Fibroblast of lung (primary cell): ENCODE measurements at regions not wholly inside any gene's neighbourhood (a gene's known extent, or its start where the extent isn't known, plus 50 kb on each side); places are given as distances from the start of the nearest gene placed in this dataset.

ENCODE experiments used
- DNase-seq, 2 donors: peaks; one replicate each; pipeline versions ENCODE4 v3.0.0 to v3.0.0-alpha.2; 2010; ENCODE audit warnings: low read depth in 2 of 2
- H2AFZ ChIP-seq: 2 replicates; pipeline ENCODE4 v1.5.1; 2012; ENCODE audit warnings: low read length, control low read depth, inconsistent platforms
- H3K27ac ChIP-seq: 2 replicates; pipeline ENCODE4 v1.5.1; 2011; ENCODE audit warnings: low read length, control low read depth; ENCODE audit not compliant: insufficient read depth
- H3K27me3 ChIP-seq: 2 replicates; pipeline ENCODE4 v1.5.1; 2011; ENCODE audit warnings: mild to moderate bottlenecking, low read length; ENCODE audit not compliant: control insufficient read depth, insufficient read depth
- H3K36me3 ChIP-seq: 2 replicates; pipeline ENCODE4 v1.5.1; 2011; ENCODE audit warnings: low read length; ENCODE audit not compliant: control insufficient read depth, insufficient read depth
- H3K4me1 ChIP-seq: 2 replicates; pipeline ENCODE4 v1.5.1; 2011; ENCODE audit warnings: low read length; ENCODE audit not compliant: control insufficient read depth, insufficient read depth; ENCODE audit errors: extremely low read depth
- H3K4me2 ChIP-seq: 2 replicates; pipeline ENCODE4 v1.5.1; 2011; ENCODE audit warnings: low read length, control low read depth; ENCODE audit not compliant: insufficient read depth; ENCODE audit errors: extremely low read depth
- H3K4me3 ChIP-seq, 4 experiments: fragments of 200-600 bp in 1 of 4; sonication (generic) in 1 of 4; replicated peaks in 1 of 4; 2 replicates each; pipeline ENCODE4 v1.5.1; 2011 to 2016; ENCODE audit warnings: low read length in 4 of 4, low read depth in 3 of 4, mild to moderate bottlenecking in 3 of 4, control low read depth in 2 of 4, inconsistent platforms in 1 of 4, mixed read lengths in 1 of 4; ENCODE audit not compliant: insufficient read depth in 1 of 4; ENCODE audit errors: control extremely low read depth in 1 of 4
- H3K79me2 ChIP-seq: 2 replicates; pipeline ENCODE4 v1.5.1; 2012; ENCODE audit warnings: mild to moderate bottlenecking, low read length, inconsistent platforms; ENCODE audit not compliant: control insufficient read depth, insufficient read depth
- H3K9ac ChIP-seq: 2 replicates; pipeline ENCODE4 v1.5.1; 2011; ENCODE audit warnings: mild to moderate bottlenecking, low read length, control low read depth; ENCODE audit not compliant: insufficient read depth
- H3K9me3 ChIP-seq: 2 replicates; pipeline ENCODE4 v1.5.1; 2012; ENCODE audit warnings: low read depth, low read length; ENCODE audit not compliant: control insufficient read depth, insufficient read depth
- H4K20me1 ChIP-seq: 2 replicates; pipeline ENCODE4 v1.5.1; 2011; ENCODE audit warnings: low read length; ENCODE audit not compliant: control insufficient read depth, insufficient read depth; ENCODE audit errors: extremely low read depth
- CTCF ChIP-seq, 2 donors: IDR thresholded peaks in 1 of 2; conservative IDR thresholded peaks in 1 of 2; 1 replicate in 1 of 2; 2 replicates in 1 of 2; pipeline ENCODE4 v1.5.1; 2011 to 2012; ENCODE audit warnings: low read length in 2 of 2, control low read depth in 1 of 2, inconsistent platforms in 1 of 2, low read depth in 1 of 2, mild to moderate bottlenecking in 1 of 2
- EZH2 ChIP-seq: IDR thresholded peaks from 2 replicates; pipeline ENCODE4 v1.5.1; 2012; ENCODE audit warnings: low read length, control low read depth, mild to moderate bottlenecking; ENCODE audit errors: missing control alignments

- Histone ChIP-seq H3K9ac (no peak overlapping the region), H3K4me3 (no peak overlapping the region), H4K20me1 (no peaks in the 10 kb centered on the region), H3K27ac (no peak overlapping the region), H3K27me3 (no peaks in the 10 kb centered on the region), H3K79me2 (no peaks in the 10 kb centered on the region), H3K4me2 (no peak overlapping the region), H3K9me3 (no peaks in the 10 kb centered on the region), H2AFZ (no peak overlapping the region), H3K36me3 (no peaks in the 10 kb centered on the region), H3K4me1 (no peaks in the 10 kb centered on the region)
- no peak for DNase-seq
- TF ChIP-seq CTCF (conservative IDR thresholded peaks at IDR 0.05 in 1 of 2, IDR thresholded peaks at IDR 0.05 in 1 of 2; ENCODE audit: low read depth in 1 of 2, low read length in 2 of 2), result no peak
- no peak for TF ChIP-seq EZH2
Observed at GRCh38 chr14:95389471-95390011, 69.8 kb upstream of the CLMN start.

DNA sequence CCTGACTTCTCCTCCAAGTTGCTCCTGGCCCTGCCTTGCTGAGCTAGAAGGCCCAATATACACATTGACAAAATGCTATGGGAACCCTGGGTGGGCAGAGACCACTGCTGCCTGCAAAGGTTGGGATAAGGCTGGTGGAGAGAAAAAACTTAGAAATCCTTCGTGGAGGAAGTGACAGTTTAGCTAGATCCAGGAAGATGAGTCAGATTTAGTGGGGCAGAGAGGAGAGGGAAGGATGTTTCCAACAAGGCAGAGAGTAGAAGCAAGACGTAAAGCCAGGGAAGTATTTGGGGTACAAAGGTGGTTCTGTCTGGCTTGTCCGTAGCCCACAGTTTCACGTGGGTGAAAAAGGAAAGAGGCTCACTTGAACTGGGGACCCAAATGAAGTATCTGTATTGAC lies 69.0 kb upstream of the CLMN start:
- H3K9ac ChIP-seq, result no peak overlapping the region
- no peak overlapping the region for H3K4me3 ChIP-seq
- H3K79me2 ChIP-seq, result no peaks in the 10 kb centered on the region
- TF ChIP-seq EZH2 (no peak), CTCF (conservative IDR thresholded peaks at IDR 0.05 in 1 of 2, IDR thresholded peaks at IDR 0.05 in 1 of 2; ENCODE audit: low read depth in 1 of 2, low read length in 2 of 2) (no peak)
- H3K9me3 ChIP-seq, result no peaks in the 10 kb centered on the region
- no peak overlapping the region for H3K4me2 ChIP-seq
- H3K36me3 ChIP-seq, result no peaks in the 10 kb centered on the region
- H4K20me1 ChIP-seq, result no peaks in the 10 kb centered on the region
- no peaks in the 10 kb centered on the region for H3K27me3 ChIP-seq
- no peaks in the 10 kb centered on the region for H3K4me1 ChIP-seq
- no peak overlapping the region for H3K27ac ChIP-seq
- no peak for DNase-seq
- H2AFZ ChIP-seq, result no peak overlapping the region

DNA sequence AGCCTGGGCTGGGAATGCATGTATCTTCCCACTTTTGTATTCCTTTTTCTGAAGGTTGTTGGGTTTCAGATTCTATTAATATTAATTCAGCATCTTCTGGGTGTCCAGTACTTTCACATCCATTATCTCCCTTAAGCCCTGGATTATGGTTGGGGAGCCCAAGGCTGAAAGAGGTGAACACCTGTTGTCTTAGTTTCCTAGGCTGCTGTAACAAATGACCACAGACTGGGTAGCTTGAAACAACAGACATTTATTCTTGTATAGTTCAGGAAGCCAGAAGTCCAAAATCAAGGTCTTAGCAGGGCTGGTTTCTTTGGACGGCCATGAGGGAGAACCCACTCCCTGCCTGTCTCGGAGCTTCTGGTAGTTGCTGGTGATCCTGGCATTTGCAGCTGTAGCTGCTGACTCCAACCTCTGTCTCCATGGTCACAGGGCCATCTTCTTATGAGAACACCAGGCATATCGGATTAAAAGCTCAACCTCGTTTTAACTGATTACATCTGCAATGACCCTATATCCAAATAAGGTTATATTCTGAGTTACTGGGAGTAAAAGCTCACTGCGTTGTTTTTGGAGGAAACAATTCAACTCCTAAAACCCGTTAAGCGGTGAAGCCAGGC lies 68.2 kb upstream of the CLMN start:
- no peaks in the 10 kb centered on the region for H3K4me1 ChIP-seq
- no peak overlapping the region for H3K9ac ChIP-seq
- no peaks in the 10 kb centered on the region for H3K9me3 ChIP-seq
- H3K36me3 ChIP-seq, result no peaks in the 10 kb centered on the region
- TF ChIP-seq EZH2 (no peak), CTCF (conservative IDR thresholded peaks at IDR 0.05 in 1 of 2, IDR thresholded peaks at IDR 0.05 in 1 of 2; ENCODE audit: low read depth in 1 of 2, low read length in 2 of 2) (no peak)
- no peak overlapping the region for H3K4me2 ChIP-seq
- no peak overlapping the region for H3K4me3 ChIP-seq
- H4K20me1 ChIP-seq, result no peaks in the 10 kb centered on the region
- H3K79me2 ChIP-seq, result no peaks in the 10 kb centered on the region
- no peak for DNase-seq
- no peaks in the 10 kb centered on the region for H3K27me3 ChIP-seq
- no peak overlapping the region for H2AFZ ChIP-seq
- H3K27ac ChIP-seq, result no peak overlapping the region
